K562 (cell line): ENCODE measurements at regions not wholly inside any gene's neighbourhood (a gene's known extent, or its start where the extent isn't known, plus 50 kb on each side); places are given as distances from the start of the nearest gene placed in this dataset.

Experiments
- ATAC-seq: fragments of 200-7000 bp; cut with Tn5 transposase; 3 replicates; pipeline ENCODE4 v1.9.1; 2020; ENCODE audit warnings: moderate library complexity
- BruUV-seq: library from RNA; stranded (reverse); fragments of 400-500 nt; replicated peaks from 2 replicates; lab custom pipeline; 2021; lab: Mats Ljungman, UMichigan
- CTCF ChIA-PET: fragments of 300-600 bp; formaldehyde crosslinking; extraction: SDS; loops from one replicate; lab custom pipeline; 2021; ENCODE audit warnings: low intra/inter-chr PET ratio; lab: Yijun Ruan, JAX
- POLR2A ChIA-PET: fragments of 300-600, 350-650 bp; sonication (Branson Sonifier 250); formaldehyde crosslinking; extraction: SDS; loops from one replicate; lab custom pipeline; 2021; ENCODE audit warnings: antibody characterized with exemption, inconsistent platforms; lab: Yijun Ruan, JAX
- DNase-seq, 4 experiments: peaks; one replicate each; pipeline versions ENCODE4 v3.0.0 to v3.0.0-alpha.2; 2011 to 2018; ENCODE audit warnings: low spot score in 3 of 4, mixed read lengths in 3 of 4; ENCODE audit errors: extremely low read depth in 1 of 4
- FAIRE-seq: peaks from 2 replicates; lab custom pipeline; 2011; peaks lifted over from hg19 to GRCh38; lab: Jason Lieb, UNC
- H2AFZ ChIP-seq: 2 replicates; pipeline ENCODE4 v1.6.0; 2011; ENCODE audit warnings: low read depth, low read length, control low read depth, inconsistent platforms
- H3K27ac ChIP-seq: fragments of 200-600 bp; 3 replicates; pipeline ENCODE4 v1.8.0; 2011; ENCODE audit warnings: low read depth, mild to moderate bottlenecking, control low read depth, inconsistent platforms, low read length, moderate library complexity, mixed read lengths; ENCODE audit errors: extremely low read depth
- H3K27me3 ChIP-seq, 2 experiments: fragments of 300-600 bp in 1 of 2; 2 replicates in 1 of 2; 3 replicates in 1 of 2; pipeline versions ENCODE4 v1.6.0 to v1.8.0; 2011; ENCODE audit warnings: inconsistent platforms in 2 of 2, low read length in 2 of 2, mild to moderate bottlenecking in 1 of 2, mixed read lengths in 1 of 2, moderate library complexity in 1 of 2; ENCODE audit not compliant: control insufficient read depth in 2 of 2, insufficient read depth in 2 of 2
- H3K36me3 ChIP-seq: fragments of 300-600 bp; 3 replicates; pipeline ENCODE4 v1.8.0; 2011; ENCODE audit warnings: mild to moderate bottlenecking, low read length, inconsistent platforms; ENCODE audit not compliant: control insufficient read depth, insufficient read depth
- H3K4me1 ChIP-seq, 2 experiments: fragments of 200-600 bp in 1 of 2; replicated peaks in 1 of 2; 2 replicates in 1 of 2; 3 replicates in 1 of 2; pipeline versions ENCODE4 v1.5.1 to v1.8.0; 2011; ENCODE audit warnings: inconsistent platforms in 2 of 2, low read length in 2 of 2, mild to moderate bottlenecking in 1 of 2, mixed read lengths in 1 of 2, moderate library complexity in 1 of 2; ENCODE audit not compliant: control insufficient read depth in 2 of 2, insufficient read depth in 2 of 2
- H3K4me2 ChIP-seq: 2 replicates; pipeline ENCODE4 v1.6.1; 2011; ENCODE audit warnings: low read length, control low read depth, inconsistent platforms, mixed read lengths; ENCODE audit not compliant: insufficient read depth
- H3K4me3 ChIP-seq: fragments of 200-600 bp; sonication (generic), shearing (Covaris generic); 2 replicates; pipeline ENCODE4 v1.5.1; 2016; ENCODE audit warnings: control low read depth, inconsistent platforms
- H3K79me2 ChIP-seq: fragments of 200-600 bp; 3 replicates; pipeline ENCODE4 v1.8.0; 2011; ENCODE audit warnings: low read length, inconsistent platforms; ENCODE audit not compliant: control insufficient read depth, insufficient read depth
- H3K9ac ChIP-seq, 2 experiments: 2 replicates each; pipeline versions ENCODE4 v1.6.0 to v1.6.1; 2011; ENCODE audit warnings: low read depth in 2 of 2, low read length in 2 of 2, control low read depth in 1 of 2, inconsistent platforms in 1 of 2, mild to moderate bottlenecking in 1 of 2, mixed read lengths in 1 of 2; ENCODE audit not compliant: insufficient read depth in 1 of 2
- H3K9me1 ChIP-seq: one replicate; pipeline ENCODE4 v1.6.0; 2011; ENCODE audit warnings: inconsistent platforms, mild to moderate bottlenecking, low read length, moderate library complexity; ENCODE audit not compliant: control insufficient read depth, insufficient read depth
- H3K9me3 ChIP-seq: replicated peaks from 2 replicates; pipeline ENCODE4 v1.5.1; 2011; ENCODE audit warnings: low read depth, low read length, inconsistent platforms; ENCODE audit not compliant: control insufficient read depth, insufficient read depth
- H4K20me1 ChIP-seq: replicated peaks from 2 replicates; pipeline ENCODE4 v1.6.1; 2011; ENCODE audit warnings: low read length, inconsistent platforms, mixed read lengths; ENCODE audit not compliant: control insufficient read depth, insufficient read depth
- ARHGAP35 ChIP-seq: fragments of 450-650 bp; IDR thresholded peaks from 2 replicates; pipeline ENCODE4 v1.6.1; 2018; ENCODE audit not compliant: partially characterized antibody
- BACH1 ChIP-seq: fragments of 200-800 bp; sonication (Bioruptor generic); IDR thresholded peaks from 2 replicates; pipeline ENCODE4 v1.6.1; 2016; ENCODE audit warnings: missing genetic modification characterization, missing compliant biosample characterization
- BMI1 ChIP-seq: fragments of 150-350 bp; IDR thresholded peaks from 2 replicates; pipeline ENCODE4 v1.6.1; 2014; ENCODE audit warnings: low read length
- CHD4 ChIP-seq: fragments of 200-600 bp; sonication (generic); IDR thresholded peaks from 3 replicates; pipeline ENCODE4 v1.6.1; 2012; ENCODE audit warnings: low read depth, mild to moderate bottlenecking, mixed read lengths, low read length, inconsistent platforms; ENCODE audit not compliant: insufficient read depth, insufficient replicate concordance, poor library complexity, severe bottlenecking
- KHSRP ChIP-seq: fragments of 450-650 bp; IDR thresholded peaks from 2 replicates; pipeline ENCODE4 v1.6.1; 2017
- LCOR ChIP-seq: sonication (generic); formaldehyde crosslinking; IDR thresholded peaks from 2 replicates; pipeline ENCODE4 v1.8.0; 2022; ENCODE audit warnings: mild to moderate bottlenecking, missing genetic modification reagents
- NCOA1 ChIP-seq: fragments of 450-650 bp; IDR thresholded peaks from 2 replicates; pipeline ENCODE4 v1.6.1; 2016; ENCODE audit warnings: low read depth
- RBM22 ChIP-seq: fragments of 200-400 bp; formaldehyde crosslinking; IDR thresholded peaks from 2 replicates; pipeline ENCODE4 v1.6.1; 2018; ENCODE audit warnings: low read length, low read depth; ENCODE audit not compliant: poor library complexity, severe bottlenecking
- STAG1 ChIP-seq: sonication (generic); formaldehyde crosslinking; IDR thresholded peaks from 2 replicates; pipeline ENCODE4 v1.5.0; 2020; ENCODE audit warnings: missing genetic modification reagents, borderline replicate concordance
- TSC22D4 ChIP-seq: fragments of 450-650 bp; IDR thresholded peaks from 2 replicates; pipeline ENCODE4 v1.6.1; 2016; ENCODE audit warnings: missing genetic modification characterization, missing biosample characterization, control low read depth
- ZNF316 ChIP-seq: fragments of 450-650 bp; IDR thresholded peaks from 2 replicates; pipeline ENCODE4 v1.6.1; 2016
- ZNF707 ChIP-seq: fragments of 250-450 bp; sonication (Bioruptor Pico); conservative IDR thresholded peaks from 2 replicates; pipeline ENCODE4 v1.8.0; 2022; ENCODE audit warnings: inconsistent platforms, mild to moderate bottlenecking, moderate library complexity
- ZNF778 ChIP-seq: fragments of 450-650 bp; formaldehyde crosslinking; IDR thresholded peaks from 2 replicates; pipeline ENCODE4 v1.4.0; 2020; ENCODE audit warnings: mild to moderate bottlenecking, moderate library complexity
- whole genome bisulfite sequencing: fragments of 100-300 bp; shearing (Covaris generic); methylation state at CpG from one replicate; pipeline ENCODE4 v1.1.6; 2016; ENCODE audit warnings: low coverage, mixed read lengths; ENCODE audit not compliant: insufficient coverage; ENCODE audit errors: missing lambda C conversion rate; 5-methylcytosine and 5-hydroxymethylcytosine counted together
- in situ Hi-C: fragments of 300-500 bp; cut with MboI; formaldehyde crosslinking; loops from 4 replicates; pipeline ENCODE4 v1.15.0; 2018; ENCODE audit warnings: inconsistent platforms, mixed read lengths
- intact Hi-C: fragments of 100-400 bp; cut with micrococcal nuclease; formaldehyde crosslinking; loops from 2 replicates; pipeline ENCODE4 v1.14.2; 2022
- TF ChIP-seq, protein P1 (sequence below): fragments of 250-450 bp; sonication (Bioruptor Pico); IDR thresholded peaks from 2 replicates; pipeline ENCODE4 v1.4.0; 2020; ENCODE audit warnings: mild to moderate bottlenecking
- TF ChIP-seq, protein P2 (sequence below): fragments of 250-450 bp; sonication (Bioruptor Pico); IDR thresholded peaks from 2 replicates; pipeline ENCODE4 v1.6.1; 2021; ENCODE audit warnings: mild to moderate bottlenecking
- TF ChIP-seq, protein P3 (sequence below): IDR thresholded peaks from 2 replicates; pipeline ENCODE4 v1.6.1; 2014; ENCODE audit warnings: antibody characterized with exemption
- TF ChIP-seq, protein P4 (sequence below): fragments of 250-450 bp; sonication (Bioruptor Pico); IDR thresholded peaks from 2 replicates; pipeline ENCODE4 v1.4.0; 2020; ENCODE audit warnings: mild to moderate bottlenecking, moderate library complexity
- TF ChIP-seq, protein P5 (sequence below), 3 experiments: IDR thresholded peaks in 2 of 3; conservative IDR thresholded peaks in 1 of 3; 2 replicates each; pipeline ENCODE4 v1.5.1; 2011 to 2012; ENCODE audit warnings: low read length in 3 of 3, mild to moderate bottlenecking in 3 of 3, control low read depth in 2 of 3, improper control_type of control experiment in 1 of 3, inconsistent platforms in 1 of 3, low read depth in 1 of 3, mixed read lengths in 1 of 3, moderate library complexity in 1 of 3; ENCODE audit not compliant: insufficient read depth in 2 of 3

- Histone ChIP-seq H3K27me3 (no peaks in the 10 kb centered on the region), H3K36me3 (no peaks in the 10 kb centered on the region), H3K27ac (no peak overlapping the region), H4K20me1 (no peaks in the 10 kb centered on the region), H3K4me3 (no peak overlapping the region), H3K4me1 (no peaks in the 10 kb centered on the region), H3K9me3 (no peaks in the 10 kb centered on the region), H3K79me2 (no peaks in the 10 kb centered on the region), H3K4me2 (no peak overlapping the region), H3K9me1 (no peaks in the 10 kb centered on the region), H3K9ac (no peak overlapping the region), H2AFZ (no peak overlapping the region)
- in situ Hi-C loops (no loop called here), intact Hi-C loops (no loop called here)
- TF ChIP-seq, protein P1, sequence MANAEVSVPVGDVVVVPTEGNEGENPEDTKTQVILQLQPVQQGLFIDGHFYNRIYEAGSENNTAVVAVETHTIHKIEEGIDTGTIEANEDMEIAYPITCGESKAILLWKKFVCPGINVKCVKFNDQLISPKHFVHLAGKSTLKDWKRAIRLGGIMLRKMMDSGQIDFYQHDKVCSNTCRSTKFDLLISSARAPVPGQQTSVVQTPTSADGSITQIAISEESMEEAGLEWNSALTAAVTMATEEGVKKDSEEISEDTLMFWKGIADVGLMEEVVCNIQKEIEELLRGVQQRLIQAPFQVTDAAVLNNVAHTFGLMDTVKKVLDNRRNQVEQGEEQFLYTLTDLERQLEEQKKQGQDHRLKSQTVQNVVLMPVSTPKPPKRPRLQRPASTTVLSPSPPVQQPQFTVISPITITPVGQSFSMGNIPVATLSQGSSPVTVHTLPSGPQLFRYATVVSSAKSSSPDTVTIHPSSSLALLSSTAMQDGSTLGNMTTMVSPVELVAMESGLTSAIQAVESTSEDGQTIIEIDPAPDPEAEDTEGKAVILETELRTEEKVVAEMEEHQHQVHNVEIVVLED (CRISPR knock-in tag) = no peak
- TF ChIP-seq ARHGAP35 = no peak
- no peak for TF ChIP-seq CHD4
- TF ChIP-seq, protein P2, sequence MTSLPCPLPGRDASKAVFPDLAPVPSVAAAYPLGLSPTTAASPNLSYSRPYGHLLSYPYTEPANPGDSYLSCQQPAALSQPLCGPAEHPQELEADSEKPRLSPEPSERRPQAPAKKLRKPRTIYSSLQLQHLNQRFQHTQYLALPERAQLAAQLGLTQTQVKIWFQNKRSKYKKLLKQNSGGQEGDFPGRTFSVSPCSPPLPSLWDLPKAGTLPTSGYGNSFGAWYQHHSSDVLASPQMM = no peak
- no peak for TF ChIP-seq RBM22
- TF ChIP-seq BMI1 = no peak
- TF ChIP-seq ZNF707 (CRISPR knock-in tag) = no peak
- no peak for TF ChIP-seq TSC22D4 (tag)
- TF ChIP-seq, protein P3, sequence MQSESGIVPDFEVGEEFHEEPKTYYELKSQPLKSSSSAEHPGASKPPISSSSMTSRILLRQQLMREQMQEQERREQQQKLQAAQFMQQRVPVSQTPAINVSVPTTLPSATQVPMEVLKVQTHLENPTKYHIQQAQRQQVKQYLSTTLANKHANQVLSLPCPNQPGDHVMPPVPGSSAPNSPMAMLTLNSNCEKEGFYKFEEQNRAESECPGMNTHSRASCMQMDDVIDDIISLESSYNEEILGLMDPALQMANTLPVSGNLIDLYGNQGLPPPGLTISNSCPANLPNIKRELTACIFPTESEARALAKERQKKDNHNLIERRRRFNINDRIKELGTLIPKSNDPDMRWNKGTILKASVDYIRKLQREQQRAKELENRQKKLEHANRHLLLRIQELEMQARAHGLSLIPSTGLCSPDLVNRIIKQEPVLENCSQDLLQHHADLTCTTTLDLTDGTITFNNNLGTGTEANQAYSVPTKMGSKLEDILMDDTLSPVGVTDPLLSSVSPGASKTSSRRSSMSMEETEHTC = no peak
- TF ChIP-seq ZNF778 (CRISPR knock-in tag) = no peak
- no peak for TF ChIP-seq BACH1
- no peak for TF ChIP-seq ZNF316
- no peak for TF ChIP-seq KHSRP
- TF ChIP-seq, protein P4, sequence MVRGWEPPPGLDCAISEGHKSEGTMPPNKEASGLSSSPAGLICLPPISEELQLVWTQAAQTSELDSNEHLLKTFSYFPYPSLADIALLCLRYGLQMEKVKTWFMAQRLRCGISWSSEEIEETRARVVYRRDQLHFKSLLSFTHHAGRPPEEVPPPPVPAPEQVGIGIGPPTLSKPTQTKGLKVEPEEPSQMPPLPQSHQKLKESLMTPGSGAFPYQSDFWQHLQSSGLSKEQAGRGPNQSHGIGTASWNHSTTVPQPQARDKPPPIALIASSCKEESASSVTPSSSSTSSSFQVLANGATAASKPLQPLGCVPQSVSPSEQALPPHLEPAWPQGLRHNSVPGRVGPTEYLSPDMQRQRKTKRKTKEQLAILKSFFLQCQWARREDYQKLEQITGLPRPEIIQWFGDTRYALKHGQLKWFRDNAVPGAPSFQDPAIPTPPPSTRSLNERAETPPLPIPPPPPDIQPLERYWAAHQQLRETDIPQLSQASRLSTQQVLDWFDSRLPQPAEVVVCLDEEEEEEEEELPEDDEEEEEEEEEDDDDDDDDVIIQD (CRISPR knock-in tag) = no peak
- TF ChIP-seq, protein P5, sequence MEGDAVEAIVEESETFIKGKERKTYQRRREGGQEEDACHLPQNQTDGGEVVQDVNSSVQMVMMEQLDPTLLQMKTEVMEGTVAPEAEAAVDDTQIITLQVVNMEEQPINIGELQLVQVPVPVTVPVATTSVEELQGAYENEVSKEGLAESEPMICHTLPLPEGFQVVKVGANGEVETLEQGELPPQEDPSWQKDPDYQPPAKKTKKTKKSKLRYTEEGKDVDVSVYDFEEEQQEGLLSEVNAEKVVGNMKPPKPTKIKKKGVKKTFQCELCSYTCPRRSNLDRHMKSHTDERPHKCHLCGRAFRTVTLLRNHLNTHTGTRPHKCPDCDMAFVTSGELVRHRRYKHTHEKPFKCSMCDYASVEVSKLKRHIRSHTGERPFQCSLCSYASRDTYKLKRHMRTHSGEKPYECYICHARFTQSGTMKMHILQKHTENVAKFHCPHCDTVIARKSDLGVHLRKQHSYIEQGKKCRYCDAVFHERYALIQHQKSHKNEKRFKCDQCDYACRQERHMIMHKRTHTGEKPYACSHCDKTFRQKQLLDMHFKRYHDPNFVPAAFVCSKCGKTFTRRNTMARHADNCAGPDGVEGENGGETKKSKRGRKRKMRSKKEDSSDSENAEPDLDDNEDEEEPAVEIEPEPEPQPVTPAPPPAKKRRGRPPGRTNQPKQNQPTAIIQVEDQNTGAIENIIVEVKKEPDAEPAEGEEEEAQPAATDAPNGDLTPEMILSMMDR (IDR thresholded peaks at IDR 0.05 in 2 of 3, conservative IDR thresholded peaks at IDR 0.05 in 1 of 3; ENCODE audit: insufficient read depth in 2 of 3, low read depth in 1 of 3, low read length in 3 of 3) = no peak
- no peak for TF ChIP-seq STAG1 (CRISPR knock-in tag)
- TF ChIP-seq NCOA1 = no peak
- TF ChIP-seq LCOR = no peak
- CTCF ChIA-PET = no interaction called here
- no TSS peak for BruUV-seq
- POLR2A ChIA-PET = no interaction called here
- 0% methylated on average over 1 of the region's 1 CpG for WGBS
- no peak for DNase-seq
- ATAC-seq = no peak
- FAIRE-seq = no peak
These were observed 322.4 kb downstream of the OLFM4 start for GRCh38 chr13:53351021-53351420.
